MG63 (cell line): ENCODE measurements at regions not wholly inside any gene's neighbourhood (a gene's known extent, or its start where the extent isn't known, plus 50 kb on each side); places are given as distances from the start of the nearest gene placed in this dataset.

Experiments
- DNase-seq: peaks from one replicate; pipeline ENCODE4 v3.0.0-alpha.2; 2020
- H3K27me3 ChIP-seq: fragments of 250-450 bp; sonication (Bioruptor Pico); 2 replicates; pipeline ENCODE4 v1.5.1; 2020; ENCODE audit warnings: mild to moderate bottlenecking, moderate library complexity
- H3K36me3 ChIP-seq: fragments of 250-450 bp; sonication (Bioruptor Pico); 2 replicates; pipeline ENCODE4 v1.5.1; 2020; ENCODE audit warnings: mild to moderate bottlenecking, moderate library complexity
- H3K4me3 ChIP-seq: fragments of 250-450 bp; sonication (Bioruptor Pico); 2 replicates; pipeline ENCODE4 v1.5.1; 2020; ENCODE audit warnings: mild to moderate bottlenecking, moderate library complexity
- H3K9me3 ChIP-seq: fragments of 250-450 bp; sonication (Bioruptor Pico); 2 replicates; pipeline ENCODE4 v1.5.1; 2020; ENCODE audit warnings: mild to moderate bottlenecking, moderate library complexity

- DNase-seq = no peak
Observed at GRCh38 chr1:207268753-207269511, 52.5 kb upstream of the CD55 start.

More at GRCh38 chr1:207268753-207269511, 52.5 kb upstream of the CD55 start:
- Histone ChIP-seq H3K27me3 (no peaks in the 10 kb centered on the region), H3K36me3 (no peaks in the 10 kb centered on the region), H3K4me3 (no peak overlapping the region), H3K9me3 (peaks cover 2% of the 10 kb centered on the region)
